ENCODE measurements at regions not wholly inside any gene's neighbourhood (a gene's known extent, or its start where the extent isn't known, plus 50 kb on each side); places are given as distances from the start of the nearest gene placed in this dataset.

GRCh38 chr3:56942523-56942922, 117.9 kb upstream of the SPATA12 start:
- intact Hi-C loops (cut with DNase I): no loop called here
- no peak overlapping the region for H3K27ac ChIP-seq
- H3K9me3 ChIP-seq: no peaks in the 10 kb centered on the region
- H3K4me3 ChIP-seq: no peak overlapping the region
- no peaks in the 10 kb centered on the region for H3K36me3 ChIP-seq
- DNase-seq (ENCODE audit: low spot score): no peak
- TF ChIP-seq CTCF (IDR thresholded peaks at IDR 0.05): no peak
- no peak for TF ChIP-seq POLR2AphosphoS5 (IDR thresholded peaks at IDR 0.05)
- TF ChIP-seq POLR2A (IDR thresholded peaks at IDR 0.05): no peak
- H3K27me3 ChIP-seq (replicated peaks; ENCODE audit: insufficient read depth): no peaks in the 10 kb centered on the region
- 95% methylated on average over 2 of the region's 2 CpGs for WGBS
- no peaks in the 10 kb centered on the region for H3K4me1 ChIP-seq (replicated peaks)

- no peak overlapping the region for H3K4me3 ChIP-seq
- no peaks in the 10 kb centered on the region for H3K36me3 ChIP-seq
- TF ChIP-seq POLR2AphosphoS5 (IDR thresholded peaks at IDR 0.05): no peak
- no peaks in the 10 kb centered on the region for H3K4me1 ChIP-seq (replicated peaks)
- no peak overlapping the region for H3K27ac ChIP-seq
- WGBS: 88% methylated on average over 4 of the region's 4 CpGs
- DNase-seq (ENCODE audit: low spot score): no peak
- H3K9me3 ChIP-seq: no peaks in the 10 kb centered on the region
- intact Hi-C loops (cut with DNase I): no loop called here
- H3K27me3 ChIP-seq (replicated peaks; ENCODE audit: insufficient read depth): no peaks in the 10 kb centered on the region
Measured at GRCh38 chr3:56940976-56941375, 119.5 kb upstream of the SPATA12 start.

- Histone ChIP-seq H3K27ac (no peak overlapping the region), H3K9me3 (no peaks in the 10 kb centered on the region), H3K4me1 (replicated peaks) (no peaks in the 10 kb centered on the region), H3K4me3 (no peak overlapping the region), H3K36me3 (no peaks in the 10 kb centered on the region), H3K27me3 (replicated peaks; ENCODE audit: insufficient read depth) (no peaks in the 10 kb centered on the region)
- intact Hi-C loops (cut with DNase I): no loop called here
- TF ChIP-seq POLR2AphosphoS5 (IDR thresholded peaks at IDR 0.05): no peak
- no peak for TF ChIP-seq POLR2A (IDR thresholded peaks at IDR 0.05)
- TF ChIP-seq CTCF (IDR thresholded peaks at IDR 0.05): no peak
- no peak for DNase-seq (ENCODE audit: low spot score)
- WGBS: 77% methylated on average over 4 of the region's 4 CpGs
Measured at GRCh38 chr3:56940321-56940720, 120.1 kb upstream of the SPATA12 start.

GRCh38 chr3:56939834-56940233, 120.6 kb upstream of the SPATA12 start:
- H3K4me1 ChIP-seq (replicated peaks): no peaks in the 10 kb centered on the region
- H3K27me3 ChIP-seq (replicated peaks; ENCODE audit: insufficient read depth): no peaks in the 10 kb centered on the region
- TF ChIP-seq POLR2A (IDR thresholded peaks at IDR 0.05): no peak
- no peak for TF ChIP-seq CTCF (IDR thresholded peaks at IDR 0.05)
- TF ChIP-seq POLR2AphosphoS5 (IDR thresholded peaks at IDR 0.05): no peak
- intact Hi-C loops (cut with DNase I): no loop called here
- DNase-seq (ENCODE audit: low spot score): no peak
- H3K4me3 ChIP-seq: no peak overlapping the region
- no peaks in the 10 kb centered on the region for H3K9me3 ChIP-seq
- no peaks in the 10 kb centered on the region for H3K36me3 ChIP-seq
- 88% methylated on average over 1 of the region's 1 CpG for WGBS
- no peak overlapping the region for H3K27ac ChIP-seq

- Histone ChIP-seq H3K4me3 (no peak overlapping the region), H3K9me3 (no peaks in the 10 kb centered on the region), H3K27ac (no peak overlapping the region), H3K36me3 (no peaks in the 10 kb centered on the region), H3K4me1 (replicated peaks) (no peaks in the 10 kb centered on the region), H3K27me3 (replicated peaks; ENCODE audit: insufficient read depth) (no peaks in the 10 kb centered on the region)
- TF ChIP-seq CTCF (IDR thresholded peaks at IDR 0.05): no peak
- no peak for TF ChIP-seq POLR2A (IDR thresholded peaks at IDR 0.05)
- TF ChIP-seq POLR2AphosphoS5 (IDR thresholded peaks at IDR 0.05): no peak
- intact Hi-C loops (cut with DNase I): no loop called here
- no peak for DNase-seq (ENCODE audit: low spot score)
- WGBS: 87% methylated on average over 8 of the region's 8 CpGs
Measured at GRCh38 chr3:56938530-56938929, 121.9 kb upstream of the SPATA12 start.

Data from prostate gland (tissue), 2 donors.